Stimulated activated naive CD8-positive, alpha-beta T cell treated with anti-CD3 and anti-CD28 coated beads, Interleukin-15, amount 100 ng/mL, for 72 hours (primary cell): ENCODE measurements at regions not wholly inside any gene's neighbourhood (a gene's known extent, or its start where the extent isn't known, plus 50 kb on each side); places are given as distances from the start of the nearest gene placed in this dataset.

ENCODE experiments used
- ATAC-seq: fragments of 150-1000 bp; cut with Tn5 transposase; 2 replicates; pipeline ENCODE4 v1.10.0; 2021; ENCODE audit warnings: mild to moderate bottlenecking, moderate library complexity
- DNase-seq, 2 donors: peaks; one replicate each; pipeline ENCODE4 v3.0.0; 2021 to 2022
- H3K27ac Mint-ChIP-seq, 2 donors: one replicate each; pipeline ENCODE4 v1.8.0; 2022; ENCODE audit warnings: mild to moderate bottlenecking in 2 of 2, mixed read lengths in 2 of 2, moderate library complexity in 2 of 2
- H3K27me3 Mint-ChIP-seq: one replicate; pipeline ENCODE4 v1.8.0; 2022; ENCODE audit warnings: mixed read lengths
- H3K4me1 Mint-ChIP-seq: one replicate; pipeline ENCODE4 v1.8.0; 2022; ENCODE audit warnings: mild to moderate bottlenecking, mixed read lengths
- H3K4me3 Mint-ChIP-seq, 2 donors: one replicate each; pipeline ENCODE4 v1.8.0; 2022; ENCODE audit warnings: mild to moderate bottlenecking in 2 of 2, mixed read lengths in 2 of 2, moderate library complexity in 1 of 2
- H3K9me3 Mint-ChIP-seq, 2 donors: one replicate each; pipeline ENCODE4 v1.8.0; 2022; ENCODE audit warnings: mixed read lengths in 2 of 2

DNA sequence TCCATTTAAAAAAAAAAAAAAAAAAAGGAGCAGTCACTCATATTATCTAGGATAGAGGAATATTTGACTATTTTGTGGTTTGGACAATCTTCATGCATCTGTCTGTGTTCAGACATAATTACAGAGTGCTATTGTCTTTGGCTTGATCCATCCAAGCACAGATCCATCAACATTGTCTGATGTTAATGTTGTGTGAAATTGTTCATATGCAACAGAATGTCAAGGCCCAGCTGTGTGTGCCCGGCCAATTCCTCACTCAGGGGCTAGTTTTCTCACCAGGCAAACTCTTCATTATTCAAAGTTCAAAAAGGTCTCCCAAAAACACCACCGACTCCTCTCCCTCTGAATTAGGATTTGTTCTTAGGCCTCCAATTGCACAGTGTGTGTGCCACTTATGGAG lies 324.9 kb upstream of the TMTC1 start:
- ATAC-seq (no peak), DNase-seq (no peak)
- H3K9me3 Mint-ChIP-seq: peaks cover 8 to 10% of the 10 kb centered on the region in 2 donors
- no peak overlapping the region for H3K4me3 Mint-ChIP-seq
- H3K27ac Mint-ChIP-seq: no peak overlapping the region
- H3K4me1 Mint-ChIP-seq: no peaks in the 10 kb centered on the region
- no peaks in the 10 kb centered on the region for H3K27me3 Mint-ChIP-seq

DNA sequence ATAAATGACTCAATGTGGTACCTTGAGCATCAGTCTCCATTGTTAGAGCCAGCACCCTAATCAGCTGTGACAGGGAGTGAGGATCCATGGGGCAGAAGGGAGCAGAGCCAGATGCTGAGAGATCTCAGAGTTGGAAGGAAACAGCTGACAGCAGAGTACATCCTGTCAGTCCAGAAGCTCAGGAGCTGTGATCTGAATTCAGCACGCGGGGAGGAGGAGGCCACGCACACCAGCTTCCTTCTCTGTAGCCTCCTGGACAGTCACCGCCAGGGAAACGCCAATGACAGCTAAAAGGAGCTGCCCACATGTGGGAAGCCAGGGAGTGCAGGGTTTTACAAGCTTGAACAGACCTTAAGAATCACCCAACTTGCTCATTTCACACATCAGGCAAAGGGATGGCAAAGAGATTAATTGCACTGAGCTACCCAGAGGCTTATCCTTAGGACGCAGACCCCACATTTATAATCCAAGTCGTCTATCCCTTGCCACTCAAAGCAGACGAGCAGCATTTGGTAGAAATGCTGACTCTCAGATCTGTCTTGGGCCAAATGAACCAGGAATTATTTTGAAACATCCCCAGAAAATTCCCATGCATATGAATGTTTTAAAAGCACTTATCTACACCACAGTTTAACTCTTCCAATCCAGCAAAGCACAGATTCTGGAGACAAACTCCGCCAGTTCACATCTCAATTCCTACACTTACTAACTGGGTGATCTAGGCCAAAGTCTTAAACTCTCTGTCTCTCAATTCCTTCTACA lies 322.6 kb upstream of the TMTC1 start:
- peaks cover 8 to 10% of the 10 kb centered on the region in 2 donors for H3K9me3 Mint-ChIP-seq
- H3K4me1 Mint-ChIP-seq: no peaks in the 10 kb centered on the region
- no peak overlapping the region for H3K4me3 Mint-ChIP-seq
- no peak for ATAC-seq
- no peaks in the 10 kb centered on the region for H3K27me3 Mint-ChIP-seq
- no peak for DNase-seq
- no peak overlapping the region for H3K27ac Mint-ChIP-seq

- H3K9me3 Mint-ChIP-seq: peaks cover 8 to 10% of the 10 kb centered on the region in 2 donors
- no peak overlapping the region for H3K4me3 Mint-ChIP-seq
- no peak for DNase-seq
- no peaks in the 10 kb centered on the region for H3K27me3 Mint-ChIP-seq
- H3K27ac Mint-ChIP-seq: no peak overlapping the region
- no peaks in the 10 kb centered on the region for H3K4me1 Mint-ChIP-seq
- ATAC-seq: no peak
Observed at GRCh38 chr12:30105505-30105904, 321.8 kb upstream of the TMTC1 start.

DNA sequence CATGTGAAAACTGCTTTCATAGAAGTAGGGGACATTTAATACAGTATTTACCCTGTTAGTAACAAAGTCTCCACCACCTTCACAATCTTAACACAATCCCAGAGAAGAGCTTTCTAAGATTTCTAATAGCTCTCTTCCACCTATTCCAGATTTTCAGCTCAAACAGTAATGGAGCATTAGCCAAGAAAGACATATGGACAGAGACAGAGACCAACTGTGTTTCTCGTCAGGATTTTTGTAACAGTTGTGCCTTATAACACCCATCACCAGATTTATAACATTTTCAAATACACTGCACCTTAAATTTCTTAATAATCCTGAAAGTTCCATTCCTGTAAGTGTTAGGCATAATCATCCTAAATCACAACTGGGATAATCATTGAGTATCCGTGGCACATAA lies 321.2 kb upstream of the TMTC1 start:
- no peak overlapping the region for H3K4me3 Mint-ChIP-seq
- H3K4me1 Mint-ChIP-seq: no peaks in the 10 kb centered on the region
- ATAC-seq (no peak), DNase-seq (no peak)
- H3K9me3 Mint-ChIP-seq: peaks cover 10 to 12% of the 10 kb centered on the region in 2 donors
- H3K27ac Mint-ChIP-seq: no peak overlapping the region
- H3K27me3 Mint-ChIP-seq: no peaks in the 10 kb centered on the region

- no peak overlapping the region for H3K27ac Mint-ChIP-seq
- no peak overlapping the region for H3K4me3 Mint-ChIP-seq
- peaks cover 0 to 4% of the 10 kb centered on the region in 2 donors for H3K9me3 Mint-ChIP-seq
- DNase-seq (no peak), ATAC-seq (no peak)
- H3K4me1 Mint-ChIP-seq: no peaks in the 10 kb centered on the region
- H3K27me3 Mint-ChIP-seq: no peaks in the 10 kb centered on the region
Observed at GRCh38 chr12:30100741-30101140, 317.0 kb upstream of the TMTC1 start.

- peaks cover 4 to 7% of the 10 kb centered on the region in 2 donors for H3K9me3 Mint-ChIP-seq
Observed at GRCh38 chr12:30098677-30099076, 314.9 kb upstream of the TMTC1 start.

DNA sequence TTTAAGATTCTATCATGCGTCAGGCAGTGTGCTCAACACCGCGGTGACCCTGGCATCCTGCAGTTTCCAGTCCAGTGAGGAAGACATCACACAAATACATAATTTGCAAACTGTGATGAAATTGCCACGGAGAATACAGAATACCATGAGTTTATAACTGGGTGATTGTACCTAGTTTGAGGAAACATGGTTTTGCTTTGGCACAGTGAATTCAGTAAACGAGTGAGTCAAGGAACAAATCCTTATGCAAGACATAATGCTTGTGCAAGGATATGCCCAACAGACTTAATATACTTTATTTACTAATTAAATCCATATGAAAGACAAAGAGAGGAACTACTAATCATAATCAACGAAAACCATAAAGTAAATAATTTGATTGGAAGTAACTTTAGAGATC lies 311.8 kb upstream of the TMTC1 start:
- H3K27ac Mint-ChIP-seq: no peak overlapping the region
- H3K27me3 Mint-ChIP-seq: peaks cover 11% of the 10 kb centered on the region
- no peak for ATAC-seq
- no peak overlapping the region for H3K4me3 Mint-ChIP-seq
- H3K4me1 Mint-ChIP-seq: no peaks in the 10 kb centered on the region
- no peak for DNase-seq
- H3K9me3 Mint-ChIP-seq: peaks cover 4 to 7% of the 10 kb centered on the region in 2 donors

More at GRCh38 chr12:30098677-30099076, 314.9 kb upstream of the TMTC1 start:
- Mint-ChIP-seq H3K27ac (no peak overlapping the region), H3K4me1 (no peaks in the 10 kb centered on the region), H3K4me3 (no peak overlapping the region), H3K27me3 (peaks cover 11% of the 10 kb centered on the region)
- ATAC-seq (no peak), DNase-seq (no peak)

- H3K9me3 Mint-ChIP-seq: peaks cover 0 to 7% of the 10 kb centered on the region in 2 donors
- no peak for DNase-seq
- no peaks in the 10 kb centered on the region for H3K4me1 Mint-ChIP-seq
- H3K4me3 Mint-ChIP-seq: no peak overlapping the region
- peaks cover 11% of the 10 kb centered on the region for H3K27me3 Mint-ChIP-seq
- no peak for ATAC-seq
- no peak overlapping the region for H3K27ac Mint-ChIP-seq
Observed at GRCh38 chr12:30092983-30093617, 309.4 kb upstream of the TMTC1 start.

DNA sequence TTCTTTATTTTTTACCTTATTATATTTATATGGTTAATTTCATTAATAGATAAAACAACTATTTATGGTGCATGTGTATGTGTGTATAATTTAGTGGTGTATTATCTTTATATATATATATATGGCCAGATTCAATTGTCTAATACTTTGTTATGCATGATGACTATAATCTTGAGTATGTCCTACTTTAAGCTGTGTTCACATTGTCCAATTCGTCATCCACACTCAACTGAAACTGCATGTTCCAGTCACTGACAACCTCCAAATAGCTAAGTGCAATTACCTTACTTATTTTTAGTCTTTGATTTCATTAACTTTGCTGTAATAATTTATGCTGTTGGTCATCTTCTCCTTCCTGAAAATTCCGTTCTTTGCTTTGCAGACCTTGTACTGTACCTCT lies 306.5 kb upstream of the TMTC1 start:
- H3K4me1 Mint-ChIP-seq: no peaks in the 10 kb centered on the region
- DNase-seq (no peak), ATAC-seq (no peak)
- peaks cover 11% of the 10 kb centered on the region for H3K27me3 Mint-ChIP-seq
- no peak overlapping the region for H3K4me3 Mint-ChIP-seq
- no peak overlapping the region for H3K27ac Mint-ChIP-seq
- peaks cover 0 to 7% of the 10 kb centered on the region in 2 donors for H3K9me3 Mint-ChIP-seq

DNA sequence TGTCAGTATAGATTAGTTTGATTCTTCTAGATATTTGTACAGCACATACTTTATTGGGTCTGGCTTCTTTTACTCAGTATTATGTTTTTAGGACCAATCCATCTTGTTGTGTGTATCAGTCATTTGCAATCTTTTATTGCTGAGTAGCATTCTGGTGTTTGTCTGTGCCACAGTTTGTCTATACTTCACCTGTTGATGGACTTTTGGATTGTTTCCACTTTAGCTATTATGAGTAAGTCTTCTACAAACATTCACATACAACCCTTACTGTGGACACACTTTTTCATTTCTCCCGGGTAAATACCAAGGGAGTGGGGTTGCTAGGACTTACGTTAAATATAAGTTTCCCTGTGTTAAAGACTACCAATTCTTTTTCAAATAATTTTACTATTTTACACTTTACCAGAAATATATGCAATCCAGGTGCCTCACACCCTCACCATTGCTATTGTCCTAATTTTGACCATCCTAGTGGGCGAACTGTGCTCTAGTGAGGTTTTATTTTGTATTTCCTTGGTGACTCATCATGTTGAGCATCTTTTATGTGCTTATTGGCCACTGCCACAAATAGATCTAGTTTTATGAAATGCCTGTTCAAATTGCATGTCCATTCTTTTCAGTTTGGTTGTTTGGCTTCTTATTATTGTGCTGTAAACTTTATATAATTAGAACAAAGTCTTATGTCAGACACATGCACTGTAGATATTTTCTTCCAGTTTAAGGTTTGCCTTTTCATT lies 304.7 kb upstream of the TMTC1 start:
- Mint-ChIP-seq H3K4me3 (no peak overlapping the region), H3K9me3 (no peaks in the 10 kb centered on the region), H3K4me1 (no peaks in the 10 kb centered on the region), H3K27me3 (no peaks in the 10 kb centered on the region), H3K27ac (peak overlapping the region in 1 of 2 donors; percentile 12)
- DNase-seq (no peak), ATAC-seq (no peak)

DNA sequence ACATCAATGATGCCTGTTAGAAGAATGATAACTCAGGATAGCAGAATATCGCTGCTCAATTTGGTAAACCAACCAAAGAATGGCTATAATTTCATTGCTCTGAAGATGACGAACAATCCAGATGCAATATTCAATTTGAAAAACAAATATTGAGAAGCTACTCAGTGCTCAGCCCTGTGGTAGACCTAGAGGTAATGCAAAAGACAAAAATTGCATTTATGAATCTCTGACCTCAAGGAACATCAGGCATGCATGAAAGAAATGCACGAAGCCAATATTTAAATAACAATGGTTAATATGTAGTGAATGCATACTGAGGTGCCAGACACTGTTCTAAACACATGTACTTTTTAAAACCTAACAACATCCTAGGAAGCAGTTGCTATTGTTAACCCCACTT lies 298.6 kb upstream of the TMTC1 start:
- ATAC-seq: no peak
- H3K9me3 Mint-ChIP-seq: no peaks in the 10 kb centered on the region
- no peaks in the 10 kb centered on the region for H3K4me1 Mint-ChIP-seq
- H3K27ac Mint-ChIP-seq: no peak overlapping the region
- H3K27me3 Mint-ChIP-seq: no peaks in the 10 kb centered on the region
- no peak overlapping the region for H3K4me3 Mint-ChIP-seq
- no peak for DNase-seq

DNA sequence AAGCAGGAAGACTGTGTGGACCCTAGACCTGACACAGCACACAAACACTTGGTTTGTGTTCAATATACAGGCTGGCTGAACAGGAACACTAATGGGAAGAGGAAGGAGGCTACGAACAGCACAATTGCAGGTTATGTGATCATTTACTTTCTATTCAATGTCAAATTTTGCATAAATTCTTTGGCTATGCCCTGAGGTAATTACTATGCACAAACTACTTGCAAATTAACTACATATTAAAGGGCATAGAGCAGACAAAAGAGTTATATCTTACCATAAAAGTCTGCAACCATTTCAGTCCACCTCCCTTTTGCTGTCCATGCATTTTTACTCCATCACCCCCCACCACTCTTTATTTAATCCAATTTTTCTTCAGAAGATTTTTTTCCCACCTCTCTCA lies 291.2 kb upstream of the TMTC1 start:
- no peak overlapping the region for H3K4me3 Mint-ChIP-seq
- no peaks in the 10 kb centered on the region for H3K4me1 Mint-ChIP-seq
- H3K27ac Mint-ChIP-seq: no peak overlapping the region
- DNase-seq (no peak), ATAC-seq (no peak)
- no peaks in the 10 kb centered on the region for H3K27me3 Mint-ChIP-seq
- H3K9me3 Mint-ChIP-seq: no peaks in the 10 kb centered on the region

- no peaks in the 10 kb centered on the region for H3K4me1 Mint-ChIP-seq
Observed at GRCh38 chr12:30072824-30073223, 289.1 kb upstream of the TMTC1 start.

GRCh38 chr12:30067146-30067545 lies 283.4 kb upstream of the TMTC1 start:
- Mint-ChIP-seq H3K4me3 (no peak overlapping the region), H3K27me3 (no peaks in the 10 kb centered on the region), H3K4me1 (no peaks in the 10 kb centered on the region), H3K27ac (no peak overlapping the region), H3K9me3 (no peaks in the 10 kb centered on the region)
- ATAC-seq: no peak
- no peak for DNase-seq

More at GRCh38 chr12:30072824-30073223, 289.1 kb upstream of the TMTC1 start:
- no peak overlapping the region for H3K4me3 Mint-ChIP-seq
- H3K27ac Mint-ChIP-seq: no peak overlapping the region
- no peak for ATAC-seq
- H3K9me3 Mint-ChIP-seq: no peaks in the 10 kb centered on the region
- no peak for DNase-seq
- H3K27me3 Mint-ChIP-seq: no peaks in the 10 kb centered on the region

DNA sequence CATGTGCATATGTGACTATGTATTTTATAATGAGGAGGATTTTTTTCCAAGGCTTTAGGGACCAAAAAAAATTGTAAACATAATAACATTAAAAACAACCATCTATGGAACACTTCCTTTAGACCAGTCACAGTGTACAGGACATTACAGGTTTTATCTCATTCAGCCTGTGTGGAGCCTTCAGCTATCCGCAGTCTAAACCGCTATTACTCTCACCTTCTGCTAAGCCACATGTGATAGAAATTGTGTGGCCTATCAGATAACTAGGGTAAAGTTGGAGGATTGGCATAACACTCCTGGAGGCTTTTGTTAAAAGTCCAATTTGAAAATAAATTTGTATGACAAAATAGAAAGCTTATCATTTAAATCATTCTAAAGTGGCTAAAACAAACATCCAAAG lies 281.2 kb upstream of the TMTC1 start:
- DNase-seq (no peak), ATAC-seq (no peak)
- H3K4me3 Mint-ChIP-seq: no peak overlapping the region
- no peaks in the 10 kb centered on the region for H3K9me3 Mint-ChIP-seq
- H3K4me1 Mint-ChIP-seq: no peaks in the 10 kb centered on the region
- no peak overlapping the region for H3K27ac Mint-ChIP-seq
- H3K27me3 Mint-ChIP-seq: no peaks in the 10 kb centered on the region

DNA sequence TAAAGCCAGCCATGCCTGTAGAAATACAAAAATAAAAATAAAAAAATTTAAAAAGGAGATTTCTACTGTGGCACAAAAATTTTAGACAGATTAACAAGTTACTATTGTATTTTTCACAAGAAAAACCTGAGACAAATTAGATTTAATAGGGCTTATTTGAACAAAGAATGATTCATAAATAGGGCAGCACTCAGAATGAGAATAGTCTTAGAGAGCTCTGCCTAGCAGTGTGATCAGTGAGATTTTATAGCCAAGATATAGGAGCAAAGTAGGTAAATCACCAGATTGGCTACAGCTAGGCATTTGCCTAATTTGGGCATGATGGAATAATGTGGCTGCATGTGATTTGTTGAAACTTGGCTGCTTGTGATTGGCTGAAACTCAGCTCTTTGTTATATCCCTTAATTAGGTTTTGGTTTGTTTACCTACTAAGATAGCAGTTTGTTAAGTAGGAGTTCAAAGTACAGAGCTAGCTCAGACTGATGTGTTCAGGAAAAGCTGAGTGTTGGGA lies 279.7 kb upstream of the TMTC1 start:
- Mint-ChIP-seq H3K4me1 (no peaks in the 10 kb centered on the region), H3K27me3 (no peaks in the 10 kb centered on the region), H3K4me3 (no peak overlapping the region), H3K27ac (no peak overlapping the region), H3K9me3 (no peaks in the 10 kb centered on the region)
- ATAC-seq: no peak
- no peak for DNase-seq
